H1 (cell line): ENCODE measurements at regions not wholly inside any gene's neighbourhood (a gene's known extent, or its start where the extent isn't known, plus 50 kb on each side); places are given as distances from the start of the nearest gene placed in this dataset.

Experiments
- CHD7 ChIP-seq: fragments of 300-600 bp; sonication (generic); IDR thresholded peaks from 2 replicates; pipeline ENCODE4 v1.7.1; 2012; ENCODE audit warnings: low read length, moderate library complexity, mild to moderate bottlenecking, inconsistent platforms; ENCODE audit not compliant: insufficient replicate concordance
- CREB1 ChIP-seq: IDR thresholded peaks from 2 replicates; pipeline ENCODE4 v1.6.1; 2012; ENCODE audit warnings: inconsistent platforms
- EP300 ChIP-seq, 2 experiments: IDR thresholded peaks; 1 replicate in 1 of 2; 2 replicates in 1 of 2; pipeline ENCODE4 v1.6.1; 2011 to 2012; ENCODE audit warnings: low read depth in 2 of 2, low read length in 2 of 2, mild to moderate bottlenecking in 2 of 2, borderline replicate concordance in 1 of 2, inconsistent platforms in 1 of 2, moderate library complexity in 1 of 2

GRCh38 chr7:41873741-41874140 is 170.9 kb upstream of the INHBA start (continued):
- TF ChIP-seq CHD7 (no peak), EP300 (IDR thresholded peaks at IDR 0.05; ENCODE audit: borderline replicate concordance in 1 of 2, low read depth in 2 of 2, low read length in 2 of 2) (no peak), CREB1 (no peak)
- TF ChIP-seq, all 59 proteins: peak for 0
